H1 (cell line): ENCODE measurements at regions not wholly inside any gene's neighbourhood (a gene's known extent, or its start where the extent isn't known, plus 50 kb on each side); places are given as distances from the start of the nearest gene placed in this dataset.

Source experiments
- CBX8 ChIP-seq: fragments of 300-800, 300-1000 bp; sonication (generic); IDR thresholded peaks from 2 replicates; pipeline ENCODE4 v1.7.1; 2016; ENCODE audit warnings: low read depth, low read length, borderline replicate concordance
- KDM4A ChIP-seq: IDR thresholded peaks from one replicate; pipeline ENCODE4 v1.7.1; 2012; ENCODE audit warnings: low read depth, mild to moderate bottlenecking, moderate library complexity, low read length, inconsistent platforms; ENCODE audit not compliant: severe bottlenecking
- KDM5A ChIP-seq: fragments of 200-600 bp; IDR thresholded peaks from 2 replicates; pipeline ENCODE4 v1.7.1; 2012; ENCODE audit warnings: mild to moderate bottlenecking, low read length, inconsistent platforms, mixed read lengths
- RBBP5 ChIP-seq: IDR thresholded peaks from 2 replicates; pipeline ENCODE4 v1.7.1; 2012; ENCODE audit warnings: low read depth, mild to moderate bottlenecking, inconsistent platforms, low read length, moderate library complexity, borderline replicate concordance
- SAP30 ChIP-seq: fragments of 300-600 bp; sonication (generic); IDR thresholded peaks from 2 replicates; pipeline ENCODE4 v1.7.1; 2012; ENCODE audit warnings: low read length, moderate library complexity, mild to moderate bottlenecking, inconsistent platforms; ENCODE audit not compliant: insufficient read depth, insufficient replicate concordance
- SIN3A ChIP-seq, 2 experiments: IDR thresholded peaks in 1 of 2; conservative IDR thresholded peaks in 1 of 2; 2 replicates each; pipeline ENCODE4 v1.6.1; 2011 to 2012; ENCODE audit warnings: low read length in 2 of 2, improper control_type of control experiment in 1 of 2, low read depth in 1 of 2, mild to moderate bottlenecking in 1 of 2

- TF ChIP-seq CBX8 (no peak), SAP30 (no peak), RBBP5 (no peak), KDM5A (no peak), SIN3A (conservative IDR thresholded peaks at IDR 0.05 in 1 of 2, IDR thresholded peaks at IDR 0.05 in 1 of 2; ENCODE audit: low read depth in 1 of 2, low read length in 2 of 2) (no peak), KDM4A (no peak)
Observed at GRCh38 chr5:125093776-125094175, 347.3 kb upstream of the ZNF608 start (continued).
